ENCODE measurements at regions not wholly inside any gene's neighbourhood (a gene's known extent, or its start where the extent isn't known, plus 50 kb on each side); places are given as distances from the start of the nearest gene placed in this dataset.
"Not testable (repeated sequence)": the region's sequence is repeated elsewhere in the genome, so short reads cannot be mapped to it uniquely, and the experiment has no call there.

- not testable (repeated sequence) for FAIRE-seq
These were observed 63.4 kb upstream of the RBPJ start for GRCh38 chr4:26257444-26257843.

- no peak for FAIRE-seq
These were observed 63.0 kb upstream of the RBPJ start for GRCh38 chr4:26257850-26258249.

- no peak for FAIRE-seq
These were observed 60.2 kb upstream of the RBPJ start for GRCh38 chr4:26260571-26260970.

- FAIRE-seq = no peak
These were observed 59.4 kb upstream of the RBPJ start for GRCh38 chr4:26261405-26261804.

- FAIRE-seq = no peak
These were observed 57.6 kb upstream of the RBPJ start for GRCh38 chr4:26263165-26263564.

GRCh38 chr4:26264109-26264508 is 56.7 kb upstream of the RBPJ start:
- no peak for FAIRE-seq

- no peak for FAIRE-seq
These were observed 53.7 kb upstream of the RBPJ start for GRCh38 chr4:26267087-26267486.

- FAIRE-seq = no peak
These were observed 52.6 kb upstream of the RBPJ start for GRCh38 chr4:26268246-26268645.

- no peak for FAIRE-seq
These were observed 51.8 kb upstream of the RBPJ start for GRCh38 chr4:26269038-26269437.

All from A204.1 (cell line).